ENCODE measurements at regions not wholly inside any gene's neighbourhood (a gene's known extent, or its start where the extent isn't known, plus 50 kb on each side); places are given as distances from the start of the nearest gene placed in this dataset.

- H3K4me1 ChIP-seq (ENCODE audit: low read depth) = no peaks in the 10 kb centered on the region
- no peak overlapping the region for H3K4me3 ChIP-seq
- H3K36me3 ChIP-seq = no peaks in the 10 kb centered on the region
- TF ChIP-seq CTCF (IDR thresholded peaks at IDR 0.05; ENCODE audit: low read depth, low read length) = no peak
- H3K27ac ChIP-seq = no peak overlapping the region
- no peaks in the 10 kb centered on the region for H3K27me3 ChIP-seq
- no peak for DNase-seq (ENCODE audit: low read depth in 1 of 2, low spot score in 1 of 2)
- H3K9me3 ChIP-seq (ENCODE audit: low read depth) = no peaks in the 10 kb centered on the region
Measured at GRCh38 chr22:49586873-49587272, 240.8 kb downstream of the BRD1 start.

DNA sequence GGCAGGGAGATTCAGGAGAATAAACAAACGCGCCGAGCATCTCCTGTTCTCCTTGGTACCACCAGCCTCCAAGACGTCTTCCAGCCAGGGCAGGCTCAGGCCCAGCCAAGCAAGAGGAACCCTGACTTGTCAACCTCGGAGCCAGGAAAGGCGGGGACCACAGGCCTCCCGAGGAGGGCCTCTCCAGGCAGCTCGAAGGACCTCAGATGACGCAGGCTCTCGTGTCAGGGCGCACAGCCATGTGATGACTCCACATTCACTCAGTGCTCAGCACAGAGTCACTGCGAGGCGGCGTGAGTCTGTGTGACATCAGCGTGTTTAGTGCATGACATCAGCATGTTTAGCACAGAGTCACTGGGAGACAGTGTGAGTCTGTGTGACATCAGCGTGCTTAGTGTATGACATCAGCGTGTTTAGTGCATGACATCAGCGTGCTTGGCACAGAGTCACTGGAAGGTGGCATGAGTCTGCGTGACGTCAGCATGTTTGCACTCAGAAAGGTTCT is 241.4 kb downstream of the BRD1 start:
- H3K27me3 ChIP-seq = no peaks in the 10 kb centered on the region
- no peaks in the 10 kb centered on the region for H3K9me3 ChIP-seq (ENCODE audit: low read depth)
- H3K27ac ChIP-seq = no peak overlapping the region
- no peak for DNase-seq (ENCODE audit: low read depth in 1 of 2, low spot score in 1 of 2)
- no peaks in the 10 kb centered on the region for H3K4me1 ChIP-seq (ENCODE audit: low read depth)
- TF ChIP-seq CTCF (IDR thresholded peaks at IDR 0.05; ENCODE audit: low read depth, low read length) = no peak
- H3K4me3 ChIP-seq = no peak overlapping the region
- H3K36me3 ChIP-seq = no peaks in the 10 kb centered on the region

DNA sequence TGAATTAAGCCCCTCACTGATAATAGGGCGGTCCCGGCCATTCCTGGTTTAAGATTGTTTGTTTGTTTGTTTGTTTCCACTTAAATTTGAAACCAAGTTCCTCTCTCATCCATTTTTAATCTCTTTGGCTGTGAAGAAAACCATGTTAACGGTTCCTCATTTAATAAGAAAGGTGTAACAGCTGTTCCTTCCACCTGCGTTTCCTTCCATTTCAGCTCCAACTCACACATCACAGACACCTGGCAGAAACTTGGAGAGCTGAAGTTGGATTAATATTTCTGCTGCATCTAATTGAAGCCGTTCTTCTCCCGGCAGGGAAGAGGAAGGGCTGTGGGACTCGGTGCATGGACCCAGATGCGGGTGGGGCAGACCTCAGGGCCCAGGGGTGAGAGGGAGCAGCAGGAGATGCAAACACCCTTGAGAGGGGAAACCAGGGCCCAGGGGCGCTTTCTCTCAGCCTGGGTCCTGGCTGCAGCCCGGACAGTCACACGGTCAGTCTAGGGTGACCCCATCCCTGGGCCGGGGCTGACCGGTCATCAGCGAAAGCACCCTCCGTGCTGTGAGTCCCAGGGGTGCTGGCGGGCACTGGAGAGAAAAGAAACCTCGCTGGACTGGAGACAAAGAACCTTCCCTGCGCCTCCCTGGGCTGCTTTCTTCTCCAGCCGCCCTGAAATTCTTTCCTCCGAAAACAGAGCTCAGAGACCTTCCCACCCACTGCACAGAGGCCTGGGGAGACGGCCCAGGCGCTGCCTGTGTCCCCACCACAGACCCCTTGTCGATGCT is 242.0 kb downstream of the BRD1 start:
- Histone ChIP-seq H3K27me3 (no peaks in the 10 kb centered on the region), H3K36me3 (no peaks in the 10 kb centered on the region), H3K4me1 (ENCODE audit: low read depth) (no peaks in the 10 kb centered on the region), H3K9me3 (ENCODE audit: low read depth) (no peaks in the 10 kb centered on the region), H3K27ac (no peak overlapping the region), H3K4me3 (no peak overlapping the region)
- TF ChIP-seq CTCF (IDR thresholded peaks at IDR 0.05; ENCODE audit: low read depth, low read length) = no peak
- DNase-seq (ENCODE audit: low read depth in 1 of 2, low spot score in 1 of 2) = no peak

DNA sequence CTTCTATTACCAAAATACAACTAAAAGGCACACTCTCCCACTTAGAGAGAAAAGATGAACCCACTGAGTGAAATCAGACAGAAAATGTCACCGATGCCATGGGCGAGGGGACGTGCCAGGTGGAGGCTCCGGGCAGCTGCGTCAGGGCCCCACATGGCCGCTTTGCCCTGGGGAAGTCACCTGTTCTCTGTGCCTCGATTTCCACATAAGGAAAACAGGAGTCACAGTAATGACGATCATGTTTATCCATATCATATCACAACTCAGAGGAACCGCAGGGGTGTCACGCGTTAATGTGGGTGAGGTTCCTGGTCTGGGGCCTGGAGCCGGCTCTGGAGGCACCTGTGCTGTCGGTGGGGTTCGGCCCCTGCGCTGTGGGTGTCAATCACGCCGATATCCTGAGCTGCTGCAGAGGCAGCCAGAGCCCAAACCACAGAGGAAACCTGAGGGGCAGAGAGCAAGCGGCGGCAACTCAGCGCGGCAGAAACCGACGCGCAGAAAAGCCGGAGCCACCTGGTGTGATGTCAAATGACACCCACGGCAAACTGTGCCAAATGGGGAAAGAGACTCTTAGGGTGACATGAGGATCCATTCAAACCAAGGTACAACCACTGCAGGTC is 243.7 kb downstream of the BRD1 start:
- Histone ChIP-seq H3K9me3 (ENCODE audit: low read depth) (no peaks in the 10 kb centered on the region), H3K4me1 (ENCODE audit: low read depth) (no peaks in the 10 kb centered on the region), H3K27me3 (no peaks in the 10 kb centered on the region), H3K4me3 (no peak overlapping the region), H3K36me3 (no peaks in the 10 kb centered on the region), H3K27ac (no peak overlapping the region)
- TF ChIP-seq CTCF (IDR thresholded peaks at IDR 0.05; ENCODE audit: low read depth, low read length) = no peak
- DNase-seq (ENCODE audit: low read depth in 1 of 2, low spot score in 1 of 2) = no peak

DNA sequence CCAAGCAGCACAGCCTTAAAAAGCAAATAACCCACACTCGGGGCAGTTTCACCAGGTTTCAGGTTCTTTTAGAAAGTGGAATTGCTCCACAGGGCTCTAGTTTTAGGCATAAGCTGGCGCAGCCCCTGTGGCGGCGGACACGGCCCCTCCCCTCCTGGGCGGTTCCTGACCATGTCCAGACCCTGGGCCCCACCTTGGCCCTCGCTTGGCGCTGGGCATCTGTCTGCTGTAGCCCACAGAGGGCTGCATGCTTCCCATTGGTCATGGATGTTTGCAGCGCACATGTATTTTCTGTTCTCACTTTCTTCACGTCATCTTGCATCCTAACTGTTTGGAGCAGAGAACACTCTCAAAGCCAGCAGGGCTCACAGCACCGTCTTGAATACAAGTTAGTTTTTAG is 244.3 kb downstream of the BRD1 start:
- TF ChIP-seq CTCF (IDR thresholded peaks at IDR 0.05; ENCODE audit: low read depth, low read length) = no peak
- H3K9me3 ChIP-seq (ENCODE audit: low read depth) = no peaks in the 10 kb centered on the region
- no peaks in the 10 kb centered on the region for H3K36me3 ChIP-seq
- H3K27me3 ChIP-seq = no peaks in the 10 kb centered on the region
- no peaks in the 10 kb centered on the region for H3K4me1 ChIP-seq (ENCODE audit: low read depth)
- H3K4me3 ChIP-seq = no peak overlapping the region
- DNase-seq (ENCODE audit: low read depth in 1 of 2, low spot score in 1 of 2) = no peak
- no peak overlapping the region for H3K27ac ChIP-seq
